Common myeloid progenitor, CD34-positive (primary cell): ENCODE measurements at regions not wholly inside any gene's neighbourhood (a gene's known extent, or its start where the extent isn't known, plus 50 kb on each side); places are given as distances from the start of the nearest gene placed in this dataset.

Source experiments
- CTCF ChIA-PET: fragments of 350-600 bp; sonication (Branson Sonifier 250); formaldehyde crosslinking; loops from one replicate; lab custom pipeline; 2021; ENCODE audit warnings: antibody characterized with exemption; lab: Charles Lee
- POLR2A ChIA-PET: fragments of 350-600 bp; sonication (Branson Sonifier 250); formaldehyde crosslinking; loops from one replicate; lab custom pipeline; 2021; ENCODE audit warnings: antibody characterized with exemption; lab: Charles Lee
- DNase-seq, 3 donors: peaks; one replicate each; pipeline versions ENCODE4 v3.0.0 to v3.0.0-alpha.2; 2013
- H3K27ac ChIP-seq, 2 experiments: 1 replicate in 1 of 2; 2 replicates in 1 of 2; pipeline ENCODE4 v1.7.0; 2013; ENCODE audit warnings: inconsistent platforms in 2 of 2, low read length in 2 of 2, mild to moderate bottlenecking in 2 of 2, low read depth in 1 of 2, moderate library complexity in 1 of 2; ENCODE audit not compliant: severe bottlenecking in 2 of 2, insufficient read depth in 1 of 2, poor library complexity in 1 of 2
- H3K27me3 ChIP-seq, 5 experiments: replicated peaks in 2 of 5; 1 replicate in 3 of 5; 2 replicates in 2 of 5; pipeline versions ENCODE4 v1.6.1 to v1.7.0; 2013; ENCODE audit warnings: low read length in 4 of 5, mild to moderate bottlenecking in 2 of 5, moderate library complexity in 2 of 5, inconsistent platforms in 1 of 5; ENCODE audit not compliant: insufficient read depth in 5 of 5, control insufficient read depth in 4 of 5
- H3K36me3 ChIP-seq, 4 experiments: 1 replicate in 2 of 4; 2 replicates in 2 of 4; pipeline versions ENCODE4 v1.6.1 to v1.7.0; 2013; ENCODE audit warnings: low read length in 3 of 4, control low read depth in 1 of 4, mild to moderate bottlenecking in 1 of 4; ENCODE audit not compliant: control insufficient read depth in 4 of 4, insufficient read depth in 4 of 4
- H3K4me1 ChIP-seq, 4 experiments: 1 replicate in 3 of 4; 2 replicates in 1 of 4; pipeline versions ENCODE4 v1.6.1 to v1.7.1; 2013; ENCODE audit warnings: low read length in 3 of 4, mild to moderate bottlenecking in 3 of 4, control low read depth in 1 of 4, inconsistent platforms in 1 of 4, moderate library complexity in 1 of 4; ENCODE audit not compliant: control insufficient read depth in 4 of 4, insufficient read depth in 4 of 4; ENCODE audit errors: control extremely low read depth in 1 of 4
- H3K4me3 ChIP-seq, 7 experiments: 1 replicate in 4 of 7; 2 replicates in 3 of 7; pipeline versions ENCODE4 v1.5.1 to v1.7.0; 2013; ENCODE audit warnings: mild to moderate bottlenecking in 7 of 7, low read length in 6 of 7, moderate library complexity in 6 of 7, inconsistent platforms in 2 of 7, low read depth in 2 of 7, control low read depth in 1 of 7; ENCODE audit not compliant: insufficient read depth in 4 of 7, control insufficient read depth in 1 of 7; ENCODE audit errors: extremely low read depth in 1 of 7
- H3K9me3 ChIP-seq, 5 experiments: 1 replicate in 4 of 5; 2 replicates in 1 of 5; pipeline versions ENCODE4 v1.6.1 to v1.7.1; 2013; ENCODE audit warnings: low read length in 4 of 5, mild to moderate bottlenecking in 2 of 5, inconsistent platforms in 1 of 5, low read depth in 1 of 5, moderate library complexity in 1 of 5; ENCODE audit not compliant: control insufficient read depth in 4 of 5, insufficient read depth in 2 of 5; ENCODE audit errors: control extremely low read depth in 1 of 5
- WGBS: methylation state at CpG from one replicate; pipeline ENCODE4 v1.1.5; 2013; ENCODE audit not compliant: insufficient coverage; 5-methylcytosine and 5-hydroxymethylcytosine counted together

DNA sequence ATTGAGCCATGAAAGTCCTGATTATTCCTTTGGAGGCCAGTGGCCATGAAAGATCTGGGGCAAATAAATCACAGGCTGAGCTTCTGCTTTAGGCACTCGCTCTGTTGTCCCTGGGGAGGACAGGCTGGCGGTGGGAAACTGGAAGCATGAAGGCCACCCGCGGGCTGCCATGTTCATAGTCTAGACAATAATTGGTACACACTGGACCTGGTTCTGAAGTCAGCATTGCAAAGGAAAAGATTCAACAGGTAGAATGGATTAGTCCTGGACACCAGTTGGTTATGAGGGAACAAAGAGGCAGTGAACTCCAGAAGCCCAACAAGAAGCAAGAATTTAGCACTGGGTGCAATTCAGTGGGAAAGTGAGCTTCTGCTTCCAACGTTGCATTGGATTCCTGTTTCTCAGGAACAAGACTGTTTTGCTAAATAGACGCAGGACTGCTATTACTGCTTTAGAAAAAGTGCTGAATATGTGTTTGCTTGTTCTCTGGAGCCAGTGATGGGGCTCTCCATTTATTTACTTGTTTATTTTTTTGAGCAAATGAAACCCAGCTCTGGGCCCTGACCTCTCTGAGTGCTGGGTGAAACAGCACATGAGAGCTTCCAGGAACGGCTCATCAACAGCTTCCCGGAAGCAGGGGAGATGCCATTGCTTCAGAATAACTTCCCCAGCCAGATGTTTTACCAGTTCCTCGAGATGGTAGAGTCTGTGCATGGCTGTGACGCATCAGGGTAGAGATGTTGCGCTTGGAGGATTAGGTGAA lies 336.4 kb downstream of the ZNF536 start:
- no peak overlapping the region for H3K27ac ChIP-seq
- peaks cover 0 to 19% (median 7%) of the 10 kb centered on the region in 5 experiments for H3K27me3 ChIP-seq
- no peaks in the 10 kb centered on the region for H3K9me3 ChIP-seq
- H3K36me3 ChIP-seq: no peaks in the 10 kb centered on the region
- H3K4me3 ChIP-seq: no peak overlapping the region
- no peaks in the 10 kb centered on the region for H3K4me1 ChIP-seq
- WGBS: 91% methylated on average over 8 of the region's 11 CpGs
- ChIA-PET CTCF (interaction anchor here (1.0 kb wide), 2 partner anchors 18 to 66 kb away, joined by 3 read pairs; no protein-coding TSS in a partner anchor), POLR2A (no interaction called here)
- no peak for DNase-seq

DNA sequence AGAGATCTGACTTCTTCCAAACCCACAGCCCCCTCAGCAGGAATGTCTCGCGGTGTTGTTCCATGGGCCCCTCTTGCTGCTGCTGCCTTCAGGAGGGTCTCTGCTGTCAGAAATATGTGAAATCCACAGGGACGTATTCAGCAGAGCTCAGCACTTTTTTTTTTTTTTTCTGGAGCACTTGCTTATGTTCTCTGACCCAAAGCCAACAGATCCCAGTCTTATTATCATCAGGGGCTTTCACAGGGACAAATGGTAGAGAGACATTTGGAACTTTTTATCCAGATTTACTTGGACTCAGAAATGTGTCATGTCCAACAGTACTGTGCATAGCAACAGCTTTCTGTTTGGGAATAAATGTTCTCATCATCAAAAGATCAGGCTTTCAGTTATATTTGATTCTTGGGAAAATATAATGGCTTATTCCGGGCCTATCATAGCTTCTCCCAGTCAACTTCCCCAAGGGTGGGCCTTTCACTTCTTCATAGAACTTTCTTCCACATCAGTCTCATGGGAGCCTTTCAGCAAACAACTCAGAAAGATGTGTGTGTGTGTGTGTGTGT lies 332.7 kb downstream of the ZNF536 start:
- no peaks in the 10 kb centered on the region for H3K9me3 ChIP-seq
- peaks cover 0 to 2% (median 0%) of the 10 kb centered on the region in 5 experiments for H3K27me3 ChIP-seq
- CTCF ChIA-PET: interaction anchor here (1.1 to 1.7 kb wide), 3 partner anchors 17 to 38 kb away, joined by 3 to 5 read pairs (median 3); no protein-coding TSS in a partner anchor
- no peaks in the 10 kb centered on the region for H3K36me3 ChIP-seq
- H3K4me3 ChIP-seq: no peak overlapping the region
- POLR2A ChIA-PET: no interaction called here
- WGBS: no CpG with 5 or more reads among the region's 4 CpGs
- no peak for DNase-seq
- no peak overlapping the region for H3K27ac ChIP-seq
- no peaks in the 10 kb centered on the region for H3K4me1 ChIP-seq

DNA sequence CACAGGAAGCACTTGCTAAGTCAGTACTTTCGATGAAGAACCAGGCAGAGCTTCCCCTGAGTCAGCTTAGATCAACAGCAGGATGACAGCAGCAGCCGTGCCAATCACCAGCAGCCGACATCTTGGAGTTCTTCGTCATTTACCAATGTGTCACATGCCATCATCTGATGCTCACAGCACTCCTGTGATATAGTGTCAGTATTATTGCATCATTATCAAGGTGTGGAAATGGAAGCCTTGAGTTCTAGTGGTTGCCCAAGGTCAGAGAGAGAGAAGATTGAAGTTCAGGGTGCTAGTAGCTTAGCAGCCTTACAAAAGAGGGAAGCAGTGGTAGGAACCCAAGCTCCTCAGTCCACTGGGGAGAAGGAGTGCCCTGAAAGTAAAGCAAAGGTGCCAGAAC lies 331.5 kb downstream of the ZNF536 start:
- Histone ChIP-seq H3K4me1 (no peaks in the 10 kb centered on the region), H3K27me3 (no peaks in the 10 kb centered on the region), H3K27ac (no peak overlapping the region), H3K36me3 (no peaks in the 10 kb centered on the region), H3K4me3 (no peak overlapping the region), H3K9me3 (no peaks in the 10 kb centered on the region)
- DNase-seq: no peak
- ChIA-PET CTCF (interaction anchor here (1.2 to 1.7 kb wide), 3 partner anchors 9 to 37 kb away, joined by 3 to 5 read pairs (median 3); no protein-coding TSS in a partner anchor), POLR2A (no interaction called here)
- 63% methylated on average over 1 of the region's 4 CpGs for WGBS

DNA sequence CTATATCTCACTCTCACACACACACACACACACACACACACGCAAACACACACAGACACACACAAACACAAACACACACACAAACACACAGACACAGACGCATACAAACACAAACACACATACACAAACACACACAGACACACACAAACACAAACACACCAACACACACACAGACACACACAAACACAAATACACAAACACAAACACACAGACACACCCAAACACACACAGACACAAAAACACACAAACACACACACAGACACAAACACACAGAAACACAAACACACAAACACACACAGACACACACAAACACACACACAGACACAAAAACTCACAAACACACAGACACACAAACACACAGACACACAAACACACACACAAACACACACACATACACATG lies 329.0 kb downstream of the ZNF536 start:
- no peaks in the 10 kb centered on the region for H3K36me3 ChIP-seq
- no peak overlapping the region for H3K4me3 ChIP-seq
- POLR2A ChIA-PET: no interaction called here
- H3K27me3 ChIP-seq: no peaks in the 10 kb centered on the region
- peak in 1 of 3 donors; percentile 59 for DNase-seq
- no peaks in the 10 kb centered on the region for H3K4me1 ChIP-seq
- H3K27ac ChIP-seq: no peak overlapping the region
- 83% methylated on average over 1 of the region's 2 CpGs for WGBS
- CTCF ChIA-PET: interaction anchor here (1.4 kb wide), 1 partner anchor 18 kb away, joined by 3 read pairs; no protein-coding TSS in a partner anchor
- H3K9me3 ChIP-seq: no peaks in the 10 kb centered on the region

DNA sequence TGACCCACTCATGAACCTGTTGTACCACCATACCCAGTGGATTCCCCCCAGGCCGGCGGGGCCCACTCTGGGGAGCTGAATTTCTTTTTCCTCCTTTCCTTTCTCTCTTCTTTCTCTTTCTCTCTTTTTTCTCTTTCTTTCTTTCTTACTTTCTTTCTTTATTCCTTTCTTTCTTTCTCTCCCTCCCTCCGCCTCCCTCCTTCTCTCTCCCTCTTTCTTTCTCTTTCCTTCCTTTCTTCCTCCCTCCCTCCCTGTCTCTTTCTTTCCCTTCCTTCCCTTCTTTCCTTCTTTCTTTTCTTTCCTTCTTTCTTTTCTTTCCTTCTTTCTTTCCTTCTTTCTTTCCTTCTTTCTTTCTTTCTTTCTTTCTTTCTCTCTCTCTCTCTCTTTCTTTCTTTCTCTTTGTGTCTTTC lies 327.7 kb downstream of the ZNF536 start:
- Histone ChIP-seq H3K9me3 (no peaks in the 10 kb centered on the region), H3K4me1 (no peaks in the 10 kb centered on the region), H3K4me3 (no peak overlapping the region), H3K27ac (no peak overlapping the region), H3K36me3 (no peaks in the 10 kb centered on the region), H3K27me3 (peaks cover 0 to 3% (median 0%) of the 10 kb centered on the region in 5 experiments)
- no peak for DNase-seq
- CTCF ChIA-PET: interaction anchor here (1.4 kb wide), 1 partner anchor 17 kb away, joined by 3 read pairs; no protein-coding TSS in a partner anchor
- WGBS: 94% methylated on average over 3 of the region's 3 CpGs
- POLR2A ChIA-PET: no interaction called here

DNA sequence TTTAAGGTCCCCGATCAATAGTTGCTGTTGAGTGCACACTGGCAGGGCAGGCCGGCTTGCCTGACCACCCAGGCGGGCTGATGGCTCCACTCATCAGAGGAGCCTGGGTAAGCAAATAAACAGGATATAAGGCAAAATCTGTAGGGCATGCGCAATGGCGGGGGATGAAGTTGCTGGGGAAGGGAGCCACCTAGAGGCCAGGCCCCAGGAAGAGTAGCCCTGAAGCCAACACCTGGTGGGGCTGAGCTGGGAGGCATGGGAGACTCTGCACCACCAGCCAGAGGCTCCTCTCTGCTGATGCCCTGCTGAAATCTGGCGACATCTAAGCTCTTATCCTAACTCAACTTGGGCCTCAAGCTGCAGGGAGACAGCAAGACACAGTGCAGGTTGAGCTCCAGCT lies 324.3 kb downstream of the ZNF536 start:
- POLR2A ChIA-PET: no interaction called here
- CTCF ChIA-PET: no interaction called here
- WGBS: 54% methylated on average over 6 of the region's 6 CpGs

More for the DNA sequence above, 324.3 kb downstream of the ZNF536 start:
- Histone ChIP-seq H3K27me3 (peaks cover 0 to 32% (median 14%) of the 10 kb centered on the region in 5 experiments), H3K4me3 (no peak overlapping the region), H3K27ac (no peak overlapping the region), H3K36me3 (no peaks in the 10 kb centered on the region), H3K9me3 (no peaks in the 10 kb centered on the region), H3K4me1 (peaks cover 0 to 10% (median 5%) of the 10 kb centered on the region in 4 experiments)
- DNase-seq: peak; percentile 16 to 49 (median 38)
